SK-N-SH treated with all-trans-retinoic acid at 6 μM for 48 hours (cell line): ENCODE measurements at regions not wholly inside any gene's neighbourhood (a gene's known extent, or its start where the extent isn't known, plus 50 kb on each side); places are given as distances from the start of the nearest gene placed in this dataset.

Source experiments
- ATAC-seq: fragments of 200-7000 bp; cut with Tn5 transposase; 3 replicates; pipeline ENCODE4 v1.9.1; 2020; ENCODE audit warnings: mild to moderate bottlenecking, moderate library complexity
- ARNTL ChIP-seq: fragments of 450-650 bp; formaldehyde crosslinking; IDR thresholded peaks from 2 replicates; pipeline ENCODE4 v1.5.0; 2020; ENCODE audit warnings: low read depth, mild to moderate bottlenecking, moderate library complexity, borderline replicate concordance
- BACH2 ChIP-seq: fragments of 250-450 bp; sonication (Bioruptor Pico); IDR thresholded peaks from 2 replicates; pipeline ENCODE4 v1.9.0; 2021; ENCODE audit warnings: mild to moderate bottlenecking, borderline replicate concordance
- CSDC2 ChIP-seq: fragments of 250-450 bp; sonication (Bioruptor Pico); IDR thresholded peaks from 2 replicates; pipeline ENCODE4 v1.5.0; 2020; ENCODE audit warnings: mild to moderate bottlenecking, moderate library complexity
- ESRRG ChIP-seq: fragments of 250-450 bp; sonication (Bioruptor Pico); IDR thresholded peaks from 2 replicates; pipeline ENCODE4 v1.6.1; 2021; ENCODE audit warnings: mild to moderate bottlenecking
- GLIS3 ChIP-seq: fragments of 250-450 bp; sonication (Bioruptor Pico); IDR thresholded peaks from 2 replicates; pipeline ENCODE4 v1.5.0; 2020; ENCODE audit warnings: mild to moderate bottlenecking, moderate library complexity
- ISL1 ChIP-seq: fragments of 250-450 bp; sonication (Bioruptor Pico); IDR thresholded peaks from 2 replicates; pipeline ENCODE4 v2.1.2; 2022; ENCODE audit warnings: mild to moderate bottlenecking, moderate library complexity
- OSR1 ChIP-seq: fragments of 250-450 bp; sonication (Bioruptor Pico); IDR thresholded peaks from 2 replicates; pipeline ENCODE4 v1.8.0; 2022; ENCODE audit warnings: moderate library complexity, mild to moderate bottlenecking, inconsistent platforms
- PPARA ChIP-seq: fragments of 250-450 bp; sonication (Bioruptor Pico); IDR thresholded peaks from 2 replicates; pipeline ENCODE4 v1.5.0; 2020; ENCODE audit warnings: mild to moderate bottlenecking, borderline replicate concordance
- RARB ChIP-seq: fragments of 250-450 bp; sonication (Bioruptor Pico); IDR thresholded peaks from 2 replicates; pipeline ENCODE4 v1.8.0; 2021; ENCODE audit warnings: mild to moderate bottlenecking, moderate library complexity
- SNAI2 ChIP-seq: fragments of 250-450 bp; sonication (Bioruptor Pico); IDR thresholded peaks from 2 replicates; pipeline ENCODE4 v1.5.0; 2020; ENCODE audit warnings: mild to moderate bottlenecking, moderate library complexity
- TCF4 ChIP-seq: fragments of 250-450 bp; sonication (Bioruptor Pico); IDR thresholded peaks from 2 replicates; pipeline ENCODE4 v1.8.0; 2021; ENCODE audit warnings: mild to moderate bottlenecking, moderate library complexity, borderline replicate concordance
- ZC3H10 ChIP-seq: fragments of 250-450 bp; sonication (Bioruptor Pico); IDR thresholded peaks from 2 replicates; pipeline ENCODE4 v1.5.1; 2021; ENCODE audit warnings: mild to moderate bottlenecking, moderate library complexity
- ZFP3 ChIP-seq: fragments of 250-450 bp; sonication (Bioruptor Pico); IDR thresholded peaks from 2 replicates; pipeline ENCODE4 v1.5.0; 2020; ENCODE audit warnings: mild to moderate bottlenecking, moderate library complexity
- ZFP30 ChIP-seq: fragments of 450-650 bp; formaldehyde crosslinking; IDR thresholded peaks from 2 replicates; pipeline ENCODE4 v1.5.0; 2022; ENCODE audit warnings: mild to moderate bottlenecking, moderate library complexity
- ZNF565 ChIP-seq: fragments of 450-650 bp; formaldehyde crosslinking; conservative IDR thresholded peaks from 2 replicates; pipeline ENCODE4 v1.5.0; 2020; ENCODE audit warnings: low read depth, mild to moderate bottlenecking, moderate library complexity
- TF ChIP-seq, protein P1 (sequence below): fragments of 250-450 bp; sonication (Bioruptor Pico); IDR thresholded peaks from 2 replicates; pipeline ENCODE4 v1.5.1; 2020; ENCODE audit warnings: low read depth, mild to moderate bottlenecking, moderate library complexity
- TF ChIP-seq, protein P2 (sequence below): fragments of 250-450 bp; sonication (Bioruptor Pico); IDR thresholded peaks from 2 replicates; pipeline ENCODE4 v1.5.0; 2020; ENCODE audit warnings: mild to moderate bottlenecking, moderate library complexity
- TF ChIP-seq, protein P3 (sequence below): fragments of 250-450 bp; sonication (Bioruptor Pico); IDR thresholded peaks from 2 replicates; pipeline ENCODE4 v1.8.0; 2021; ENCODE audit warnings: low read depth, mild to moderate bottlenecking, moderate library complexity, borderline replicate concordance
- TF ChIP-seq, protein P4 (sequence below): fragments of 250-450 bp; sonication (Bioruptor Pico); IDR thresholded peaks from 2 replicates; pipeline ENCODE4 v1.5.1; 2021; ENCODE audit warnings: mild to moderate bottlenecking, moderate library complexity
- TF ChIP-seq, protein P5 (sequence below): fragments of 250-450 bp; sonication (Bioruptor Pico); IDR thresholded peaks from 2 replicates; pipeline ENCODE4 v1.8.0; 2020; ENCODE audit warnings: mild to moderate bottlenecking, moderate library complexity, borderline replicate concordance

DNA sequence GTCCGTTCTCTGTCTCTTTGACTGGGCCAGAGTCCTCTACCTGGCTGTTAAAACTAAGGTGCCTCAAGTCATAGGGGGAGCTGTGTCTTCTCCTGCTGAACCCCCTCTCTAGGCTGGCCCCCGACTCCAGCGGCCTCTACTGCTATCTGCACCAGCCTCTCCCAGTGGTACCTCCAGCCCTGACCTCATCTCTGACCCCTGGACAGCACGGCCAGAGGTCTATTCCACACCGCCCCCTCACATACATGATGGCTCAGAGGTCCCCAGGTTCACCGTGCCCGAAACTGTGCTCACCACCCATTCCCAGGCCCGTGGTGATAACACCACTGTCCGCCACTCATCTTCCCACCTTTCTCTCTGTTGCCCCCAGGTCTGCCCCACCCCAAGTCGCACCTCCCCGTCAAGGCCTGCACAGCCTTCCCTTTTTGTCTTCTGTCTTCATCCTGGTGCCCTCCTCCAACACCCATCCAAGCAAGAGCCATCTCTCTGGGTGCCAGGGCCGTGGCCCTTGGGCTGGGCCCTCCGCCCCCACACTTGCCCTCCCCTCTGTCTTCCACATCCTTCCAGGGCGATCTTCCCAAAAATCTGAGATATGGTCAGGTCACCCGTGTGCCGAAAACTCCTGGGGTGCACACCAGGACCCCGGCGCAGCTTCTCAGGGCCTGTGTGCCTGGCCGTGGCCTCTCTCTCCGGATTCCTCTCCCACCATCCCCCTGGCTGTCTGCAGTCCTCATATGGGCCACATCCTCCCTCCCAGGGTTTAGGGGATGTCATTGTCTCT is 134.4 kb upstream of the ID2 start (continued):
- TF ChIP-seq, protein P1, sequence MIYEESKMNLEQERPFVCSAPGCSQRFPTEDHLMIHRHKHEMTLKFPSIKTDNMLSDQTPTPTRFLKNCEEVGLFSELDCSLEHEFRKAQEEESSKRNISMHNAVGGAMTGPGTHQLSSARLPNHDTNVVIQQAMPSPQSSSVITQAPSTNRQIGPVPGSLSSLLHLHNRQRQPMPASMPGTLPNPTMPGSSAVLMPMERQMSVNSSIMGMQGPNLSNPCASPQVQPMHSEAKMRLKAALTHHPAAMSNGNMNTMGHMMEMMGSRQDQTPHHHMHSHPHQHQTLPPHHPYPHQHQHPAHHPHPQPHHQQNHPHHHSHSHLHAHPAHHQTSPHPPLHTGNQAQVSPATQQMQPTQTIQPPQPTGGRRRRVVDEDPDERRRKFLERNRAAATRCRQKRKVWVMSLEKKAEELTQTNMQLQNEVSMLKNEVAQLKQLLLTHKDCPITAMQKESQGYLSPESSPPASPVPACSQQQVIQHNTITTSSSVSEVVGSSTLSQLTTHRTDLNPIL (CRISPR knock-in tag): no peak
- TF ChIP-seq CSDC2 (CRISPR knock-in tag) (no peak), PPARA (CRISPR knock-in tag) (no peak), RARB (CRISPR knock-in tag) (no peak), OSR1 (CRISPR knock-in tag) (no peak)

DNA sequence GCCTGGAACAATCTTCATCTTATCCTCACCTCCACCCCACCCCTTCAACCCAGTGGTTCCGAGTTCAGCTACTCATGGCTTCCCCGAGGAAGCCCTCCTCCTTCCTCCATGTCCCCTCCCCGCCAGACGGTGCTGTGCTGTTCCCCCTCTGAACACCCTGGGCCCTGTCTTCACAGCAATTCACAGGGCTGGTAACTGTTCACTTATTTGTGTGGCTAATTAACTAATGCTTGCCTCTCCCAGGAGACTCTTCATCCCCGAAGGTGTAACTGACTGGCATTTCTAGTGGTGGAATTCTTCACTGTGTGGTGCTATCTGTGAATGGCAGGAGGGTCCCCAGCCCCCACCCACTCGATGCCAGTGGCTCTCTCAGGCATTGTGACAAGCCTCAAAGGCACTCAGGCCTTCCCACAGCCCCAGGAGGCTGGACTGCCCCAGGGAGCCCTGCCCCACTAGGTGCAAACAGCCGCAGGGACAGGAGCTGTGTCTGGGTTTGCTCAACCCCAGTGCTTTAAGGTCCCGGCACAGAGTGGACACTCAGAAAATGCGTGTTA is 133.7 kb upstream of the ID2 start:
- no peak for ATAC-seq
- TF ChIP-seq ARNTL (CRISPR knock-in tag) (no peak), TCF4 (CRISPR knock-in tag) (no peak), ZFP30 (CRISPR knock-in tag) (no peak), GLIS3 (CRISPR knock-in tag) (no peak), OSR1 (CRISPR knock-in tag) (no peak), SNAI2 (CRISPR knock-in tag) (no peak), ISL1 (CRISPR knock-in tag) (no peak), PPARA (CRISPR knock-in tag) (no peak), RARB (CRISPR knock-in tag) (no peak), BACH2 (CRISPR knock-in tag) (no peak), ZNF565 (CRISPR knock-in tag) (no peak), ESRRG (CRISPR knock-in tag) (no peak), ZFP3 (CRISPR knock-in tag) (no peak), CSDC2 (CRISPR knock-in tag) (no peak), ZC3H10 (CRISPR knock-in tag) (no peak)
- TF ChIP-seq, protein P2, sequence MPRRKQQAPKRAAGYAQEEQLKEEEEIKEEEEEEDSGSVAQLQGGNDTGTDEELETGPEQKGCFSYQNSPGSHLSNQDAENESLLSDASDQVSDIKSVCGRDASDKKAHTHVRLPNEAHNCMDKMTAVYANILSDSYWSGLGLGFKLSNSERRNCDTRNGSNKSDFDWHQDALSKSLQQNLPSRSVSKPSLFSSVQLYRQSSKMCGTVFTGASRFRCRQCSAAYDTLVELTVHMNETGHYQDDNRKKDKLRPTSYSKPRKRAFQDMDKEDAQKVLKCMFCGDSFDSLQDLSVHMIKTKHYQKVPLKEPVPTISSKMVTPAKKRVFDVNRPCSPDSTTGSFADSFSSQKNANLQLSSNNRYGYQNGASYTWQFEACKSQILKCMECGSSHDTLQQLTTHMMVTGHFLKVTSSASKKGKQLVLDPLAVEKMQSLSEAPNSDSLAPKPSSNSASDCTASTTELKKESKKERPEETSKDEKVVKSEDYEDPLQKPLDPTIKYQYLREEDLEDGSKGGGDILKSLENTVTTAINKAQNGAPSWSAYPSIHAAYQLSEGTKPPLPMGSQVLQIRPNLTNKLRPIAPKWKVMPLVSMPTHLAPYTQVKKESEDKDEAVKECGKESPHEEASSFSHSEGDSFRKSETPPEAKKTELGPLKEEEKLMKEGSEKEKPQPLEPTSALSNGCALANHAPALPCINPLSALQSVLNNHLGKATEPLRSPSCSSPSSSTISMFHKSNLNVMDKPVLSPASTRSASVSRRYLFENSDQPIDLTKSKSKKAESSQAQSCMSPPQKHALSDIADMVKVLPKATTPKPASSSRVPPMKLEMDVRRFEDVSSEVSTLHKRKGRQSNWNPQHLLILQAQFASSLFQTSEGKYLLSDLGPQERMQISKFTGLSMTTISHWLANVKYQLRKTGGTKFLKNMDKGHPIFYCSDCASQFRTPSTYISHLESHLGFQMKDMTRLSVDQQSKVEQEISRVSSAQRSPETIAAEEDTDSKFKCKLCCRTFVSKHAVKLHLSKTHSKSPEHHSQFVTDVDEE (CRISPR knock-in tag): no peak
- TF ChIP-seq, protein P3, sequence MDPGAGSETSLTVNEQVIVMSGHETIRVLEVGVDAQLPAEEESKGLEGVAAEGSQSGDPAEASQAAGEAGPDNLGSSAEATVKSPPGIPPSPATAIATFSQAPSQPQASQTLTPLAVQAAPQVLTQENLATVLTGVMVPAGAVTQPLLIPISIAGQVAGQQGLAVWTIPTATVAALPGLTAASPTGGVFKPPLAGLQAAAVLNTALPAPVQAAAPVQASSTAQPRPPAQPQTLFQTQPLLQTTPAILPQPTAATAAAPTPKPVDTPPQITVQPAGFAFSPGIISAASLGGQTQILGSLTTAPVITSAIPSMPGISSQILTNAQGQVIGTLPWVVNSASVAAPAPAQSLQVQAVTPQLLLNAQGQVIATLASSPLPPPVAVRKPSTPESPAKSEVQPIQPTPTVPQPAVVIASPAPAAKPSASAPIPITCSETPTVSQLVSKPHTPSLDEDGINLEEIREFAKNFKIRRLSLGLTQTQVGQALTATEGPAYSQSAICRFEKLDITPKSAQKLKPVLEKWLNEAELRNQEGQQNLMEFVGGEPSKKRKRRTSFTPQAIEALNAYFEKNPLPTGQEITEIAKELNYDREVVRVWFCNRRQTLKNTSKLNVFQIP: no peak
- TF ChIP-seq, protein P4, sequence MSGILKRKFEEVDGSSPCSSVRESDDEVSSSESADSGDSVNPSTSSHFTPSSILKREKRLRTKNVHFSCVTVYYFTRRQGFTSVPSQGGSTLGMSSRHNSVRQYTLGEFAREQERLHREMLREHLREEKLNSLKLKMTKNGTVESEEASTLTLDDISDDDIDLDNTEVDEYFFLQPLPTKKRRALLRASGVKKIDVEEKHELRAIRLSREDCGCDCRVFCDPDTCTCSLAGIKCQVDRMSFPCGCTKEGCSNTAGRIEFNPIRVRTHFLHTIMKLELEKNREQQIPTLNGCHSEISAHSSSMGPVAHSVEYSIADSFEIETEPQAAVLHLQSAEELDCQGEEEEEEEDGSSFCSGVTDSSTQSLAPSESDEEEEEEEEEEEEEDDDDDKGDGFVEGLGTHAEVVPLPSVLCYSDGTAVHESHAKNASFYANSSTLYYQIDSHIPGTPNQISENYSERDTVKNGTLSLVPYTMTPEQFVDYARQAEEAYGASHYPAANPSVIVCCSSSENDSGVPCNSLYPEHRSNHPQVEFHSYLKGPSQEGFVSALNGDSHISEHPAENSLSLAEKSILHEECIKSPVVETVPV (CRISPR knock-in tag): no peak
- TF ChIP-seq, protein P5, sequence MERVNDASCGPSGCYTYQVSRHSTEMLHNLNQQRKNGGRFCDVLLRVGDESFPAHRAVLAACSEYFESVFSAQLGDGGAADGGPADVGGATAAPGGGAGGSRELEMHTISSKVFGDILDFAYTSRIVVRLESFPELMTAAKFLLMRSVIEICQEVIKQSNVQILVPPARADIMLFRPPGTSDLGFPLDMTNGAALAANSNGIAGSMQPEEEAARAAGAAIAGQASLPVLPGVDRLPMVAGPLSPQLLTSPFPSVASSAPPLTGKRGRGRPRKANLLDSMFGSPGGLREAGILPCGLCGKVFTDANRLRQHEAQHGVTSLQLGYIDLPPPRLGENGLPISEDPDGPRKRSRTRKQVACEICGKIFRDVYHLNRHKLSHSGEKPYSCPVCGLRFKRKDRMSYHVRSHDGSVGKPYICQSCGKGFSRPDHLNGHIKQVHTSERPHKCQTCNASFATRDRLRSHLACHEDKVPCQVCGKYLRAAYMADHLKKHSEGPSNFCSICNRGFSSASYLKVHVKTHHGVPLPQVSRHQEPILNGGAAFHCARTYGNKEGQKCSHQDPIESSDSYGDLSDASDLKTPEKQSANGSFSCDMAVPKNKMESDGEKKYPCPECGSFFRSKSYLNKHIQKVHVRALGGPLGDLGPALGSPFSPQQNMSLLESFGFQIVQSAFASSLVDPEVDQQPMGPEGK (CRISPR knock-in tag): no peak
- TF ChIP-seq, protein P1 (CRISPR knock-in tag): no peak
